NCI-H2227 (cell line): ENCODE measurements at regions not wholly inside any gene's neighbourhood (a gene's known extent, or its start where the extent isn't known, plus 50 kb on each side); places are given as distances from the start of the nearest gene placed in this dataset.

Source experiments
- DNase-seq: peaks from one replicate; lab custom pipeline; 2025; ENCODE audit not compliant: unreplicated experiment; lab: John Stamatoyannopoulos, UW

DNA sequence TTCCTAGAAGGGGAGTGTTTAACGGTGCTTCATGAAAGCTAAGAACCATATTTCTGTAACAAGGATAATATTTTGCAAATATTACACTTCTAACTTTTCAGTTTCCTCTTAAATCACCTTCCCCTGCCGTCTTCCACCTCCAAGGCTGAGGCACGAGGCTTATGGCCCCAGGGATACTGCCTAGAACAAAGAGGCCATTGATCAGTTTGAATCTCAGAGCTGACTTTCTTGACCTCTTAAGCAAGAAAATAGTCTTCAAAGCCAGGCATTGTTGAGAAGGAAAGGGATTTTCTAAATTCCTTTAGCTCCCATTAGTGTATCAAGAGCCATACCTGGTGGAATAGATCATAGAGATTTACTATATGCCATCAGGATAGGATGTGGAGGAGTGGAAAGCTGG lies 566.2 kb downstream of the BNC2 start:
- DNase-seq: no peak

DNA sequence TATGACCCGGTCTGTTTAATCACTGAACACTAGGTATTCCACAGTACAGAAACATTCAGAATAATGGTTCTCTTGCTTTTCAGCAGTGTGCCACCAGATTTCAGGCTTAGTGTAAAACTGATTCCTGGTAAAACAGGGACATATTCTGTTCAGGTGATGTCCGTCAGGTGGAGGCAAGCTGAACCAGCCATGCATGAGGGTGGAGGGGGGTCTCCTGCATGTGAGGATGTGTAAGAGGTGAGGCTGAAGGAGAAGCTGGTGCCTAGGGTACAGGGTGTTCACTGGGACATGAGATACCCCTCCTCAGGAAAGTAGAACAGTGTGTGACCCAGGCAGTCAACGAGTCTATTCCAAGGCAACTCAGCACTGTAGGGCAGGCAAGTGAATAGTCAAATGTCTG lies 563.9 kb downstream of the BNC2 start:
- no peak for DNase-seq

DNA sequence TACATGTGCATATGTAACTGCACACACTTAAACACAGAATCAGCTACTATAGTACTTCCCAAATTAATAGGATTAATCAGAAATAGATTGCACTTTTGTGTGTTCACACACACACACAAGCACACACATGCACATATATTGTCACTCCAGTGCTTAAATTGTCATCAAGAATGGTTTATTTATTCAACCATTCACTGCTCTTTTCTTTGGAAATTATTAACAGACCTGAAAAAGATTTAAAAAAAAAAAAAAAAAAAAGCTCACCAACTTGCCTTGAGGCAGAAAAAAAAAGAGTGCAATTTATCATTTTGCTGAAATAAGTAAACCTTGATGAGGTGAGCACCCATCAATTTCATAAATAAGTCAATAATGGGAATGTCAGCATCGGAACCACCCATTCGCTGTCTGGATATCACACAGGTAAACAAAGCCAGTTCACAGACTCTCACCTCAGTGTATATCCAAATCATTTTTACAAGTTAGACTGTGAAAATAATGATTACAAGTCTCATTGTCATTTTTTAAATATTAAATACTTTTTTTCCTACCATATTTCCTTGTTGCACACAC lies 562.8 kb downstream of the BNC2 start:
- DNase-seq: no peak

DNA sequence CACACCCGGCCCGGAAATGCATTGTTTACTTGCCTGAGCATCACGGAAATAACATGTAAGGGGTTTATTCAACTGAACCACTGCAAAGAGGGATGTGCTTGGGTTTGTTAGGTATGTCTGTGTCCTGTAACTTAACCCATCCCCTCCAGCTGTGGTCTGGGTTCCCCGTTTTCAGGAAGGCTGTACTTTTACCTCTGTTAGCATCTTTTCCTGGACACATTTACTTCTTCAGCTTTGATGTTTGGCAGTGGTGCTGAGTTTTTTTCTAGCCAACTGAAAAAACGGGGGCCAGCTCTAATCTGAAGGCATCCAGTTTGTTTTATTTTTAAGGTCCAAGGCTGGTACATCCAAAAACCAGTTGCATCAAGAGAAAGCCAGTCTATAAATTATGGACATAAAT lies 561.8 kb downstream of the BNC2 start:
- DNase-seq: no peak

DNA sequence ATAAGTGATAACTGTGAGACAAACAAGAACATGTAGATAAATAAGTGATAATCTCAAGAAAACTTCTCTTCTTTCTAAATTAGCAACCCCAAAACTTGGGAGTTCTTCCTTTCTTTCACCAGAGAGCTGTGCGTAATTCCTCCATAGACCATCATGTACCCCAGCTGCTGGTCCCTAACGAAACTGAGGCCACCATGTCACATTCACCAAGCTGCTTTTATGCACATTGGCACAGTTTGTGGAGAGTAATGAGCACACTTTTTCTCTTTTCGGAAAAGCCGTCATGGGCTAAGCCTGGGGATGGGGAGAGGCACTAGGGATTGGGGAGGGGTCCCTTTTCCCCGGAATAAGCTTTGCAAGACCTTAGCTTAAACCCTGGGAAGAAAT lies 561.4 kb downstream of the BNC2 start:
- no peak for DNase-seq

DNA sequence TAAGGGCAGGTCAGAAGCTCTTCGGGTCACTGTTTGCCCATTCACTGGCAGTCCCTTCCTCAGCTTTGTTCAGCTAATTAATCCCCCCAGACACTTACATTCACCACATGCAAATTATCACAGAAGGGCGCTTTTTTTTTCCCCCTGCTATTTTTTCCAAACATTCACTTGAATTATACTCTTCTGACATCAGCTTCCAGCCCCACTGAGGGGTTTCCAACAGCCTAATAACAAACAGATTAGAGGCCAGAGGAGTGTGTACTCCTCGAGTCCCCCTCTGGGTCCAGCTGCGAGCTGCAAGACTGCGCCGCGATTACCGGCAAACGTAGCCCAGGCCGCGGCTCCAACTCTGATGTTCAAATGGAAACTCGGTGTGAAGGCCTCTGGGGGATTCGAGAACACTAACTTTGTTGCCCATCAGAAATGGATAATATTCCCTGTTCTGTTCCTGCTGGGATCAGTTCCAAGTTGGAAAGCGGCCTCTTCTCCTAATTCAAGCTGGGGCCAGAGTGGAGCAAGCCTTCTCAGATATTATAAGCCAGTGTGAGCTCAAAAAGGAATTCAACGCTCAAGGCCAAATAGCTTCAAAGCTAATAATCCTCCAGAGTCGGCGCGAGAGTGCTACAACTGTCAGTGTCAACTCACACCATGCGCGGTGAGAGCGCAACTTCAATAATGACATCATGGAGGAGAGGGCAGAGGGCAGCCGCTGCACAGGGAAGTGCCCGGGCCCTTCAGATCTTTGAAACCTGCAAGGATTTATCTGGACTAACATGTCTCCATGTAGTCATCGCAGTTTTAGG lies 560.8 kb downstream of the BNC2 start:
- no peak for DNase-seq

DNA sequence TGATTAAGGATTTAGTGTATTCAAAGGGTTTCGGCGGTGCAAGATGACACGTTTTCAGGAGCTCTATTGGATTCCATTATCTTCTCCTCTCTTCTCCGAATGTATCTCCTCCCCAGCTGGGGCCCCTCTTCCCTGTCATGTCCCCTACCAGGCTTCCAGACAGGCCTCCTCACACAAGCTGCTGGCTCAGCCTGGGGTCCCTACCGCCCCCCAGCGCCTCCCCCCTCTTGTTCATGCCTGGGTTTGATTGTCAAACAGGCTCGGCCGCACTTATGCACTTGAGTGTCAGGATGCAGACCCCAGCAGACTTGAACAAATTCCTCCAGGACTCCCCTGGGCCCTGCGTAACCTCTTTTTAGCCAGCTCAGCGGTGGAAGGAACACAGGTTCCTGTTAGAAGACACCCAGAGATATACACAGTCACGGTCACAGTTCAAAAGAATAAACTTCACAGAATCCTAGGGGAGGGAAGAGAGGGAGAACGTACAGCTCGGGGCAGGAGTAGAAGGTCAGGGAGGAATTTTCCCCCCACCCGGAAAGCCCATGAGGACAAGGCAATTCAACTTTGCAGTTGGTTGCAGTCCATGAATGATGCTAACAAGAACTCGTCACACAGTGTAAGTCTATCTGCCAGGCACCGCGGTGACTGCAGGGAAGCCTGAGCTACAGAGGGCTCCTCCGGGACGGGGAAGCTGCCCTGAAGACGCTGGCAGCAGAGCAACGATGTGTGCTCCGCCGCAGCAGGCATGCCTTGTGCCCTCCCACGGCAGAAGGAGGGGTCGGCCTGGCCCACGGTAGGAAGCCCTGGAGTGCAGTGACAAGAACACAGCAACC lies 560.0 kb downstream of the BNC2 start:
- DNase-seq: no peak

GRCh38 chr9:16312116-16312515 lies 558.4 kb downstream of the BNC2 start:
- no peak for DNase-seq

DNA sequence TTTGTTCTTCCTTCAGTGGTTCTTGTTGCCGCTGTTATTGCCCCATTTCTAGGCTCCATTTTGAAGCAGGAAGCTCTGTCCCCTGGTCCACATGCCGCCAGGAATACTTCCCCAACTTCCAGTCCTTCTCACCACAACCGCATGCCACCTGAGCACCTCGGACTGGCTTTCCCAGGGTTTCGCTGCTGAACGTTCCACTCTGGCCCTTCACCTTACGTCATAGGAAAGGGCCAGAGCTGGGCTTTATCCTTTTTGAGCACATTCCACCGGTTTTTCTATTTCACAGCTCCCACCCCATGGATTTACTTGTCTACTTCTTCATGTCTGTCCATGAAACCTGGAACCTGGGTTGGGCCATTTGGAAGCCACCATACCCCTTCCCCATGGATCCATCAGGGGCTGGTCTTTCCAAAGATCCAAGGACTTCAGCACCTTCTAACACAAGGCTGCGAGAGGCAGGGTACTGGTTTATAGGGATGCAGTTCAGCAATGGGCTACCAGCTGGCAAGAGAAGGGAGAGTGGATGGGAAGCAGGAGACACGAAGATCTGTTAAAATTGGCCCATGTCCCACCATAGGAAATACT lies 557.4 kb downstream of the BNC2 start:
- DNase-seq: no peak

DNA sequence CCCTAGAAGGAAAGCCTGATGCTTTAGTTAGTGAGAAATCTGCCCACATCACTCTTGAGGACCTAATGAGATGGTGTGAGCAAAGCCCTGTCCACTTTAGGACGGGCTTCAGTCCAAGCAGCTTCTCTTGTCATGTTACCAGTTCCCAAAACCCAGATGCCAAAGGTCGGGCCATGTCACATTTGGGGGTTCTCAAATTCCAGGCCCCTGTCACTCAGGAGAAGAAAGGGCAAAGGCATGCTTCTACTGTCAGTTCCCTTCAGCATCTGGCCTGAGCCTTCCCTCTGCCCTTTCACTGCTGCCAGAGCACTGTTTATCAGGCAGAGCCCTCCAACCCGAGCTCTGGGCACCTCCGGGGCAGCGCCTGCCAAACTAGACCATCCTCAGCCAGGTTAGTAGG lies 556.0 kb downstream of the BNC2 start:
- DNase-seq: no peak

DNA sequence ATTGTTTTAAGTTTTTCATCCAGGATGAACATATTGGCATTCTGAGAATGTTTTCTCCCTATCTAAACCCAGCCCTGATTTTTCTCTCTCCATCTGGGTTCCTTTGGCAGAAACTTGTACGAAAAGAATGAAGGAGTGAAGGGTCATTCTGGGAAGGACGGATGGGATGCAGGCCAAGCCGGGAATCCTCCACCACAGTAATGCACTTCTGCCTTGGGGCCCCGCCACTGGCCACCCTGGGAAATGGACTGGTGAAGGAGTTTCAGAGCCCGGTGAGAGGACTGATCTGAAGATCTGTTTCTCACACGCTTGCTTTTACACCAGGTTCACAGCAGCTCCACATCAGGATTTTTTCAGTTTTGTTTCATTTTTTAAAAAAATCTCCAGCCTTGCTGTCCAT lies 554.8 kb downstream of the BNC2 start:
- DNase-seq: no peak

DNA sequence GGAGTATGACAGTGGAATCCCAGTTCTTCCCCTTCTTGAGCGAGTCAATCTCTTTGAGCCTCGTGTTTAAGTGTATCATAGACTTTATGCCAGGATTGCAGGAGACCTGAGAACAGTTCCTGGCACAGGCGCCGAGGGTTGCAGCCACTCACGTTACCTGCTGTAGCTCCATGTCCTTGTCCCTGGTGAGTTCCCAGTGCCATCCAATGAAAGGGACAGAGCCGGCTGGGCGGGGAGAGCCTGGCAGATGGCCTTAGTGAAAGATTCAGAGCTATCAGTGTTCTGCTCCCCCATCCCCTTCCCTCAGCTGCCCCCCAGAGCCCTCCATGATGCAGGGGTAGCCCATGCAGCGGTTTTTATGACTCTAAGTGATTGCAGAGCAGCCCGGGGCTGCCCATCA lies 554.0 kb downstream of the BNC2 start:
- DNase-seq: no peak

DNA sequence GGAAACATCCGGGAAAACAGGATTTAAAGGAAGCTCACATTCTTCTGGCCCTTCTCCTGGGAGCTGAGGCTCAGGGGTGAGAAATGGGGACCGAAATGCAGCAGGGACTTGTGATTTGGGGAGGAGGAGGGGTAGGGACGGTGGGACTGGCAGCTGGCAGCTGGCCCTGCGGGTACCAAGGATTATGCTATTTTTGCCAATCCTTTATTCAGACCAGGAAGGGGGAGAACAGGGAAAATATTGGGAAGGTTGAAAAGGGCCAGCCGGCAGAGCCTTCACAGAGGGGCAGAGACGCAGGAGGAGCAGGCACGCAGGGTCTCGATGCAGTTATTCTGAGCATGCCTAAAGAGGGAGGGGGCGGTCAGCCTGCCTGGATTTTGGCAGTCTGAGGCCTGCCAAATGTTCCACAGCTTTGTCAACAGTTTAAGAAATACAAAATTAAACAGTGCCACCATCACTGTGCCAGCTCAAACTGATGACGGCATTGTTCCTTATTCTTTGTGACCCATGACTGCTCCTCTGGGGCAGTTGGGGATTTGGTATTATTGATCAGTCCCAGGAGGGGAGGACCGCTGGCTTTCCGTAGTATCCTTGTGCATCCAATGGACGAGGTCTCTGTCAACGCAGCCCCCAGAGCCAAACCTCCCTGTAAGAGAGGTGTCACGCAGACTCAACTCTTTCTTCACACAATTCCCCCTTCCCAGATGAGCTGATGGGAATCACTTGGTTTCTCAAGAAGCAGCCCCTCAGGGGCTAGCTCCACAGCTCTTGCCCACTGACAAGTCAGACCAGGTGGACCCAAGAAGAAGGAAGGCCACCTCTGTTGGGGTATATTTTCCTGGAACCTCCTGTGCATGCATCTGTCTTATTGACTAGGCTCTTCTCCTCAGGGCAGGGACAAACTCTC lies 553.3 kb downstream of the BNC2 start:
- no peak for DNase-seq

GRCh38 chr9:16318516-16319060 lies 551.9 kb downstream of the BNC2 start:
- peak; percentile 20 for DNase-seq

GRCh38 chr9:16319646-16320045 lies 550.8 kb downstream of the BNC2 start:
- DNase-seq: no peak

- DNase-seq: no peak
Measured at GRCh38 chr9:16320338-16320902, 550.0 kb downstream of the BNC2 start.

DNA sequence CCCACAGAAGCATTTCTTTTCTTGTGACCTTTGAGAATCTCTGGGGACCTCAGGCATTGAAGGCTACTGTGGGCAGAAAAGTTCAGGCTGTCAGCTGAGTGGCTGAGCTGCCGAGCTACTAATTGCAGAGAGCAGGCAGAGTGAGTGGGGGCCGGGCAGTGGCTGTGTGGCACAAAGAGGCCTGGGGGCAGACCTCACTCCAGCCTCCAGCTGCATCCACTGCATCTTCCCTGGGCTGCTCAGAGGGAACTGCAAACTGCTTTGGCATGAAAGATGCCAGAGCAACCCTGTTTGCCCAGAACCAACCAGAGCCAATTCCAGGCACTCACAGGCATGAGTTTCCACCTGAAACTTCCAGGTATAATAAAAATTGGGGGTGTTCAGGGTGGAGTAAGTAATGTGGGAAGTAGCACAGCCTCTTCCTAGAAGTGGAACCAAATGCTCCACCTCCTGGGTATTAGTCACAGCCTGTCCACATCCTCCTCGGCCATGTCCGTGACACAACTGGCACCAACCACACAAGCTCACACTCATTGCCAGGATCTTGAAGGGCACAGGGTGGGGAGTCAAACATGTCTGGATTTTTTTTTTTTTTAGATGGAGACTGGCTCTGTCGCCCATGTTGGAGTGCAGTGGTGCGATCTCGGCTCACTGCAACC lies 548.9 kb downstream of the BNC2 start:
- no peak for DNase-seq

DNA sequence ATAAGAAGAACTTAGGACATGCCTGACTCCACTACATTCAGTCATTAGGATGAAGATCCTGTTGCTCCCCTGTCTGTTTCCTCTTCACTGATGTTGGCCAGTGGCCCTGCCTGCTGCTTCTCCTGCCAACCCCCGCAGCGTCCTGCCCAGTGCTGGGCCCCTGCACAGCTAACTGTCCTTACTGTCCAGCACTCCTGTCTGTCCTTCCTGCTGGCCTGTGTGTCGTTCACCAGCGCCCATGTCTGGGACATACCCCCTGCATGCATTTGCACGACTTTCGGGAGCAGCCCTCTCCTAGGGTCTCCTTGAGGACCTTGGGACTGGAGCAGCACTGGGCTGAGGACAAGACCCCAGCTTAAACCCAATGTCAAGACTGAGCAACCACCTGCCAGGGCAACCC lies 547.6 kb downstream of the BNC2 start:
- no peak for DNase-seq

GRCh38 chr9:16325966-16326365 lies 544.5 kb downstream of the BNC2 start:
- DNase-seq: no peak

GRCh38 chr9:16328349-16328748 lies 542.1 kb downstream of the BNC2 start:
- no peak for DNase-seq
